ENCODE measurements at regions not wholly inside any gene's neighbourhood (a gene's known extent, or its start where the extent isn't known, plus 50 kb on each side); places are given as distances from the start of the nearest gene placed in this dataset.

GRCh38 chr5:56490971-56491468, 257.9 kb upstream of the ANKRD55 start:
- Histone ChIP-seq H4K91ac (ENCODE audit: insufficient read length, low read depth, low read length) (no peak overlapping the region), H3K9ac (ENCODE audit: extremely low read depth, insufficient read length, low read length) (no peak overlapping the region), H4K5ac (ENCODE audit: insufficient read length, low read depth, low read length) (no peak overlapping the region), H3K23ac (ENCODE audit: insufficient read length, low read depth, low read length) (no peak overlapping the region), H2BK20ac (ENCODE audit: low read depth, low read length, poor library complexity, severe bottlenecking) (no peak overlapping the region), H3K4me1 (ENCODE audit: insufficient read depth, low read length) (no peaks in the 10 kb centered on the region), H3K79me1 (ENCODE audit: insufficient read depth, low read depth, low read length, poor library complexity, severe bottlenecking) (no peaks in the 10 kb centered on the region), H3K56ac (ENCODE audit: insufficient read length, low read depth, low read length) (no peak overlapping the region), H4K20me1 (ENCODE audit: control insufficient read depth, insufficient read depth, insufficient read length) (no peaks in the 10 kb centered on the region), H3K9me3 (ENCODE audit: control insufficient read depth, low read depth, low read length) (no peaks in the 10 kb centered on the region), H3K27ac (ENCODE audit: insufficient read length, low read depth, low read length) (no peak overlapping the region), H2BK12ac (ENCODE audit: insufficient read length, low read depth, low read length) (no peak overlapping the region), H2BK15ac (ENCODE audit: low read depth, low read length) (no peak overlapping the region), H2AFZ (ENCODE audit: low read length) (no peak overlapping the region), H2BK120ac (ENCODE audit: low read depth, low read length, poor library complexity, severe bottlenecking) (no peak overlapping the region), H3K79me2 (ENCODE audit: insufficient read depth, low read length) (no peaks in the 10 kb centered on the region), H2AK5ac (ENCODE audit: insufficient read length, low read length) (no peak overlapping the region), H4K8ac (replicated peaks; ENCODE audit: insufficient read length, low read depth, low read length) (no peak overlapping the region), H3K23me2 (ENCODE audit: insufficient read length, low read depth, low read length, poor library complexity, severe bottlenecking) (no peaks in the 10 kb centered on the region), H3K27me3 (ENCODE audit: insufficient read depth, low read length) (no peaks in the 10 kb centered on the region), H3K4ac (ENCODE audit: low read depth, low read length) (no peak overlapping the region), H3K18ac (ENCODE audit: insufficient read length, low read depth, low read length) (no peak overlapping the region), H3K4me2 (ENCODE audit: insufficient read depth, insufficient read length, low read length) (no peak overlapping the region), H2BK5ac (ENCODE audit: insufficient read length, low read length) (no peak overlapping the region), H3T11ph (ENCODE audit: low read length) (no peak overlapping the region), H3K14ac (ENCODE audit: insufficient read depth, low read length) (no peak overlapping the region)
- Mint-ChIP-seq H3K36me3 (ENCODE audit: insufficient read depth in 1 of 3, low read depth in 3 of 3) (peaks cover 6 to 13% (median 12%) of the 10 kb centered on the region in 3 experiments), H3K4me1 (peaks cover 7 to 10% of the 10 kb centered on the region in 2 experiments), H3K27ac (no peak overlapping the region; a peak in 1 of 7 replicates), H3K4me3 (no peak overlapping the region), H3K9me3 (peaks cover 16 to 20% of the 10 kb centered on the region in 2 experiments), H3K27me3 (ENCODE audit: low read depth) (peaks cover 2% of the 10 kb centered on the region; the same call in 1 of the 2 replicates)
- no CpG with 5 or more reads among the region's 9 CpGs for WGBS (ENCODE audit: extremely low coverage, insufficient read length, low lambda C conversion rate)
- TF ChIP-seq CTCF (conservative IDR thresholded peaks at IDR 0.05): no peak
- no peak for DNase-seq

All from H9 (cell line).